Tibial nerve (tissue), 4 donors: ENCODE measurements at regions not wholly inside any gene's neighbourhood (a gene's known extent, or its start where the extent isn't known, plus 50 kb on each side); places are given as distances from the start of the nearest gene placed in this dataset.

ENCODE experiments used
- DNase-seq, 2 donors: peaks; one replicate each; pipeline ENCODE4 v3.0.0-alpha.2; 2019; ENCODE audit warnings: low spot score in 2 of 2
- H3K27ac ChIP-seq, 4 donors: fragments of 200-600 bp; sonication (generic) in 3 of 4; one replicate each; pipeline ENCODE4 v1.5.1; 2017 to 2019; ENCODE audit warnings: mild to moderate bottlenecking in 1 of 4
- H3K27me3 ChIP-seq, 2 donors: fragments of 200-600 bp; sonication (generic) in 1 of 2; one replicate each; pipeline versions ENCODE4 v1.5.1 to v1.6.0; 2017 to 2019
- H3K36me3 ChIP-seq, 3 donors: fragments of 200-600 bp; sonication (generic); one replicate each; pipeline ENCODE4 v1.5.1; 2018 to 2019
- H3K4me1 ChIP-seq, 4 donors: fragments of 200-600 bp; sonication (generic) in 3 of 4; one replicate each; pipeline ENCODE4 v1.5.1; 2017 to 2019
- H3K4me3 ChIP-seq, 4 donors: fragments of 200-600 bp; sonication (generic) in 3 of 4; one replicate each; pipeline ENCODE4 v1.5.1; 2017 to 2019; ENCODE audit warnings: mild to moderate bottlenecking in 1 of 4, moderate library complexity in 1 of 4
- H3K9me3 ChIP-seq, 4 donors: fragments of 200-600 bp; sonication (generic) in 3 of 4; one replicate each; pipeline ENCODE4 v1.5.1; 2017 to 2019
- EP300 ChIP-seq, 2 donors: sonication (generic); formaldehyde crosslinking; IDR thresholded peaks; one replicate each; pipeline ENCODE4 v1.6.1; 2017; ENCODE audit warnings: antibody characterized with exemption in 2 of 2, mild to moderate bottlenecking in 1 of 2
- POLR2A ChIP-seq, 2 donors: fragments of 450-650 bp; IDR thresholded peaks; one replicate each; pipeline ENCODE4 v1.6.1; 2017; ENCODE audit warnings: antibody characterized with exemption in 2 of 2, mild to moderate bottlenecking in 2 of 2, moderate library complexity in 2 of 2
- WGBS, 2 donors: methylation state at CpG; one replicate each; pipeline ENCODE4 v1.1.5; 2018; 5-methylcytosine and 5-hydroxymethylcytosine counted together
- TF ChIP-seq, protein P1 (sequence below), 5 experiments: fragments of 200-600 bp in 3 of 5; fragments of 450-650 bp in 2 of 5; sonication (generic) in 3 of 5; IDR thresholded peaks; one replicate each; pipeline ENCODE4 v1.5.1; 2016 to 2019; ENCODE audit warnings: antibody characterized with exemption in 5 of 5, mild to moderate bottlenecking in 3 of 5, moderate library complexity in 2 of 5

DNA sequence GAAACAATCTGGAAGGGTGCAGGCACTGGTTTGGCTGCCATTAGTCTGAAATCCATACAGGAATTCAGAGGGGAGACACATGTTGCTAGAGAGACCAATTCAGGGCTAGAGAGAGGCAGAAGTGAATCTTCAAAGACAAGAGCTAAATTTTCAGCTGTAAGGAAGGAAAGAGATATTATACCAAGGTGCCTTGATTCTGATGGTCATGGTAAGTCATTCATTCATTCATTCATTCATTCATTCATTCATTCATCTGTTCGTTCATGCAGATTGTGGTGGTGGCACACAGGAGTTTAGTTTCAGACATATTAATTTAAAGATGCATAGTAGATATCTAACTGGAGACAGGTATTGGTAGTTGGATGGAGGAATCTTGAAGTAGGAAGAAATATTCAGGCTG lies 1493.5 kb upstream of the TMEM132C start:
- Histone ChIP-seq H3K4me3 (no peak overlapping the region), H3K4me1 (no peaks in the 10 kb centered on the region), H3K36me3 (no peaks in the 10 kb centered on the region), H3K9me3 (no peaks in the 10 kb centered on the region), H3K27ac (no peak overlapping the region), H3K27me3 (no peaks in the 10 kb centered on the region)
- TF ChIP-seq, protein P1, sequence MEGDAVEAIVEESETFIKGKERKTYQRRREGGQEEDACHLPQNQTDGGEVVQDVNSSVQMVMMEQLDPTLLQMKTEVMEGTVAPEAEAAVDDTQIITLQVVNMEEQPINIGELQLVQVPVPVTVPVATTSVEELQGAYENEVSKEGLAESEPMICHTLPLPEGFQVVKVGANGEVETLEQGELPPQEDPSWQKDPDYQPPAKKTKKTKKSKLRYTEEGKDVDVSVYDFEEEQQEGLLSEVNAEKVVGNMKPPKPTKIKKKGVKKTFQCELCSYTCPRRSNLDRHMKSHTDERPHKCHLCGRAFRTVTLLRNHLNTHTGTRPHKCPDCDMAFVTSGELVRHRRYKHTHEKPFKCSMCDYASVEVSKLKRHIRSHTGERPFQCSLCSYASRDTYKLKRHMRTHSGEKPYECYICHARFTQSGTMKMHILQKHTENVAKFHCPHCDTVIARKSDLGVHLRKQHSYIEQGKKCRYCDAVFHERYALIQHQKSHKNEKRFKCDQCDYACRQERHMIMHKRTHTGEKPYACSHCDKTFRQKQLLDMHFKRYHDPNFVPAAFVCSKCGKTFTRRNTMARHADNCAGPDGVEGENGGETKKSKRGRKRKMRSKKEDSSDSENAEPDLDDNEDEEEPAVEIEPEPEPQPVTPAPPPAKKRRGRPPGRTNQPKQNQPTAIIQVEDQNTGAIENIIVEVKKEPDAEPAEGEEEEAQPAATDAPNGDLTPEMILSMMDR (IDR thresholded peaks at IDR 0.05), result no peak
- TF ChIP-seq POLR2A (IDR thresholded peaks at IDR 0.05) (no peak), EP300 (IDR thresholded peaks at IDR 0.05) (no peak)
- DNase-seq, result no peak
- WGBS, 2 donors, result 88 to 90% methylated on average over 1 of the region's 1 CpG

DNA sequence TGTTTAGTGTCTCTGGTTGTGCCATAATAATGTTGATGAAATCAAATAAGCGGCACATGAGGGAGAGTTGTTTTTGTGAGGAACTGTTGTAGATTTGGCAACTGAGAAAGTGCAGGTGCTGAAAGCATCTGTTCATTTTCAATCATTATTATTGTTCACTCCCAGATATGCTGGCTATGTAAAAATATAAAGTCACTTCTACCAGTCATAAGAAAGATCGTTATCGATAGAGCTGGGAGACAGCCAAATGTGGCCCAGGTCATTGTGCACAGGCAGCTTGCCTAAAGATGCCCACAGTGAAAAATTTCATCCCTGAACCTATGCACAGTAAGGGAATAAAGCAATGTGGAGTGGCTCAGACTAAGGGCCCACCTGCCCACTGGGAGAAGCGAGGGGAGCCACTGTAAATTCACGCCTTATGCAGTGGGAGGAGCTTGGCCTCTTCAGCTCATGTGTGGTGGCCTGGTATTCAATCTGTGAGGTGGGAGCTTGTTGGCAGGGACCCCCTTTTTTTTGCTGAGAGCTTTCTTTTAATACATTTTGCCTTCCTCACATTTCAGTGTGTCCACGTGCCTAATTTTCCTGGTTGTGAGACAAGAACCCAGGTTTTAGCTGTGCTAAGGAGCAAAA lies 1490.8 kb upstream of the TMEM132C start:
- TF ChIP-seq EP300 (IDR thresholded peaks at IDR 0.05), result no peak
- no peak for TF ChIP-seq POLR2A (IDR thresholded peaks at IDR 0.05)
- TF ChIP-seq, protein P1 (IDR thresholded peaks at IDR 0.05), result no peak
- DNase-seq, result no peak
- 64 to 76% methylated on average over 6 of the region's 6 CpGs for WGBS, 2 donors
- no peak overlapping the region for H3K4me3 ChIP-seq
- no peaks in the 10 kb centered on the region for H3K36me3 ChIP-seq
- no peaks in the 10 kb centered on the region for H3K27me3 ChIP-seq
- no peaks in the 10 kb centered on the region for H3K9me3 ChIP-seq
- H3K27ac ChIP-seq, result no peak overlapping the region
- no peaks in the 10 kb centered on the region for H3K4me1 ChIP-seq

DNA sequence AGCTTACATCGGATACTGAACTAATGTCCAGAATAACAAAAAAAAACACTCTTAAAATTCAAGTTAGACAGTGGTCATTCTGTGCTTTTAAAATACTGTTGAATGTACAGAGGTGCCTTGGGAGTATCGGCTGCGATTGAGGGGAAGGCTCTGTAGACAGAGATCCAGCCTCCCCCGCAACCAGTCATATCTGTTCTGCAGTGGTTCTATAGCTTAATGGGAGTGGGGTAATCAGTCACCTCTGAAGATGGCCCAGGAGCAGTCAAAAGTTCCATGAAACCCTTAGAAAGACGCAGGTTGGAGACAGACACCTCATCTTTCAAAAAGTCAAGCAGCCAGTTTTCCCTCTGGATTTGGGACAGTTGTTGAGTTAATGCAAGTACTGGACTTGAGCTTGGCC lies 1486.6 kb upstream of the TMEM132C start:
- no peak overlapping the region for H3K27ac ChIP-seq
- no peaks in the 10 kb centered on the region for H3K4me1 ChIP-seq
- no peaks in the 10 kb centered on the region for H3K36me3 ChIP-seq
- TF ChIP-seq, protein P1 (IDR thresholded peaks at IDR 0.05), result no peak
- TF ChIP-seq EP300 (IDR thresholded peaks at IDR 0.05), result no peak
- TF ChIP-seq POLR2A (IDR thresholded peaks at IDR 0.05), result no peak
- H3K27me3 ChIP-seq, result no peaks in the 10 kb centered on the region
- no peak for DNase-seq
- WGBS, 2 donors, result 84 to 85% methylated on average over 5 of the region's 5 CpGs
- H3K4me3 ChIP-seq, result no peak overlapping the region
- no peaks in the 10 kb centered on the region for H3K9me3 ChIP-seq

DNA sequence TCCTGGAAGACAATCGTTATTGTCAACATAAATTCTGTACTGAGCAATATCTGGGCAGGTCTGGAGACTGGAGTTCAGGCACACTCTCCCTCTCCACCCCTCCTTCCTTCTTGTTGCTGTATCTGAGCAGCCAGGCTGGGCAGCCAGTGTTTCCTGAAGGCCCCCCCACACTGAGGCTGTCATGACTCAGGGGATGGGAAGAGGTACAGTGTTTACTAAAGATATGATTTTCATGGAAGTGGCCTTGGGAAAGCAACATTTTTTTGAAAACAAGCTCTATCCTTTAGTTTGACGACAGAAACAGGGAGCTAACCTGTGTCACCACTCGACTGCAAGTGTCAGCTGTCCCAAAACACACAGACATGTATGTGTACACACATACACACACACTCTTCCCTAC lies 1485.4 kb upstream of the TMEM132C start:
- H3K9me3 ChIP-seq, result no peaks in the 10 kb centered on the region
- no peak overlapping the region for H3K4me3 ChIP-seq
- H3K27me3 ChIP-seq, result no peaks in the 10 kb centered on the region
- no peak for DNase-seq
- no peak for TF ChIP-seq EP300 (IDR thresholded peaks at IDR 0.05)
- TF ChIP-seq, protein P1 (IDR thresholded peaks at IDR 0.05), result no peak
- TF ChIP-seq POLR2A (IDR thresholded peaks at IDR 0.05), result no peak
- 51 to 60% methylated on average over 3 of the region's 3 CpGs for WGBS, 2 donors
- H3K27ac ChIP-seq, result no peak overlapping the region
- H3K36me3 ChIP-seq, result no peaks in the 10 kb centered on the region
- H3K4me1 ChIP-seq, result no peaks in the 10 kb centered on the region

DNA sequence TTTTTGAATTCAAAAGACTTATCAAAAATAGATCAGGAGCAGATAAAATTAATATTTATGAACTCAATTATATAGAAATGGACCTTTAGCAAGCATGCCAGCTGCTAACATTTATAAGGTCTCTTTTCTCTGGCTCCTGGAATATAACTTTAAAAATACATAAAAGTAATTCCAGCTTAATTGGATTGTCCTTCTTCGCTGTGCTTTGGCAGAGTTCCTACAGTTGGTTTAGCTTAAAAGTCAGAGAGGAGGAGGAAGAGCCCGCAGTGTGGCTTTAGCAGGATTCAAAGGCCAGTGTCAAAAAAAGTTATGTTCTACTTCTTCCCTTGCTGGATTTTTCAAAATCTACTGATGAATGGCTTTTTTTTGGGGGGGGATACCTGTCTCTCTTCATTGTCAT lies 1484.9 kb upstream of the TMEM132C start:
- TF ChIP-seq EP300 (IDR thresholded peaks at IDR 0.05) (no peak), POLR2A (IDR thresholded peaks at IDR 0.05) (no peak)
- TF ChIP-seq, protein P1 (IDR thresholded peaks at IDR 0.05), result no peak
- Histone ChIP-seq H3K27ac (no peak overlapping the region), H3K4me1 (no peaks in the 10 kb centered on the region), H3K36me3 (no peaks in the 10 kb centered on the region), H3K4me3 (no peak overlapping the region), H3K27me3 (no peaks in the 10 kb centered on the region), H3K9me3 (no peaks in the 10 kb centered on the region)
- no peak for DNase-seq
- 56 to 58% methylated on average over 2 of the region's 2 CpGs for WGBS, 2 donors
